ENCODE measurements at regions not wholly inside any gene's neighbourhood (a gene's known extent, or its start where the extent isn't known, plus 50 kb on each side); places are given as distances from the start of the nearest gene placed in this dataset.

DNA sequence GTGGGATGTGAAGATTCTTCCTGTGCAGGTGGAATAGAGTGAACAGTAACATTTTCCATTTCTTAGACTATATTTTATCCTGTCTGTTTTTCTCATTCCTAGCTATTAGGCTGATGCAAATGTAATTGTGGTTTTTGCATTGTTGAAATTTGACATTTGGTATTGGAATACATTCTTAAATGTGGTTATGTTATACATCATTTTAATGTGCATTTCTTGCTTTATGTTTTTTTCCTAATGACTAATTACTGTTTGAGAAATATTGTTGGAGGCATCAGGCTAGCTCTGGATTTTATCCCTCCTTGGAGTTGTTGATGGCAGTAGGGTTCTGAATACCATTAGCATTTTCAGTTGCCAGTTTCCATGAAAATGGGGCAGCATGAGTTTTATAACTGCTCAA lies 75.9 kb upstream of the GNG2 start:
- Mint-ChIP-seq H3K27ac (ENCODE audit: low read depth, unreplicated experiment) (no peak overlapping the region), H3K36me3 (ENCODE audit: insufficient read depth, unreplicated experiment) (peaks cover 7% of the 10 kb centered on the region)
- TF ChIP-seq CTCF (IDR thresholded peaks at IDR 0.05; ENCODE audit: unreplicated experiment) = no peak

DNA sequence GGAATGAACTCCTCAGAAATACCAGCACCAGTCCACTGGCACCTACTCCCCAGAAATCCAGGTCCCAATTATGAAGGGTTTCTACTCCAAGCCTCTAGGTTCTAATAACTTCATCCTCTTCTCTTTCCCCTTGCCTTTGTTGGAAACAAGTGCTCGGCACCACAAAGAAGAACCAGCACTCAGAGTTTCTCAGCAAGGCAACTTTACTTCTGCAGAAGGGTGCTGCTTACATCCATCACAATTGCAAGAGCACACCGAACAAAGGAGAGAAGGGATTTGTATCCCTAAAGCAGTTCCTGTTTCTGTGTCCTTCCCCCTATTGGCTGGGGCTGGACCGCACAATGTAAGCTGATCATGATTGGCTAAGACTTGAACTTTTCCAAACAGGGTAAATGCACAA lies 74.2 kb upstream of the GNG2 start:
- ChIA-PET POLR2A (no interaction called here), CTCF (interaction anchor here (0.7 kb wide), 1 partner anchor 235 kb away, joined by 4 read pairs; no protein-coding TSS in a partner anchor)
- intact Hi-C loops (cut with micrococcal nuclease) = loop anchor here (10.0 kb wide), 1 partner anchor 1519 kb away; no protein-coding TSS in a partner anchor
- H3K36me3 Mint-ChIP-seq (ENCODE audit: insufficient read depth, unreplicated experiment) = peaks cover 7% of the 10 kb centered on the region
- DNase-seq (ENCODE audit: unreplicated experiment) = no peak
- H3K4me1 Mint-ChIP-seq (ENCODE audit: insufficient read depth, unreplicated experiment) = peaks cover 7% of the 10 kb centered on the region
- H3K4me3 Mint-ChIP-seq (ENCODE audit: unreplicated experiment) = no peak overlapping the region
- BruUV-seq (replicated peaks) = no TSS peak
- H3K27ac Mint-ChIP-seq (ENCODE audit: low read depth, unreplicated experiment) = no peak overlapping the region
- H3K9me3 Mint-ChIP-seq (ENCODE audit: unreplicated experiment) = peaks cover 16% of the 10 kb centered on the region
- H3K27me3 Mint-ChIP-seq (ENCODE audit: insufficient read depth, unreplicated experiment) = peaks cover 24% of the 10 kb centered on the region
- no peak for TF ChIP-seq CTCF (IDR thresholded peaks at IDR 0.05; ENCODE audit: unreplicated experiment)

More for the DNA sequence above, 75.9 kb upstream of the GNG2 start:
- Mint-ChIP-seq H3K4me3 (ENCODE audit: unreplicated experiment) (no peak overlapping the region), H3K9me3 (ENCODE audit: unreplicated experiment) (peaks cover 16% of the 10 kb centered on the region), H3K4me1 (ENCODE audit: insufficient read depth, unreplicated experiment) (peaks cover 17% of the 10 kb centered on the region), H3K27me3 (ENCODE audit: insufficient read depth, unreplicated experiment) (peaks cover 6% of the 10 kb centered on the region)
- POLR2A ChIA-PET = interaction anchor here (0.6 kb wide), 1 partner anchor 643 kb away, joined by 5 read pairs; no protein-coding TSS in a partner anchor
- intact Hi-C loops (cut with micrococcal nuclease) = loop anchor here (5.0 to 10.0 kb wide), 2 partner anchors 627 to 1520 kb away; no protein-coding TSS in a partner anchor
- no TSS peak for BruUV-seq (replicated peaks)
- CTCF ChIA-PET = interaction anchor here (0.6 to 2.0 kb wide), 4 partner anchors 132 to 239 kb away, joined by 3 to 7 read pairs (median 4); no protein-coding TSS in a partner anchor
- no peak for DNase-seq (ENCODE audit: unreplicated experiment)

- ChIA-PET CTCF (interaction anchor here (0.5 to 1.0 kb wide), 3 partner anchors 11 to 228 kb away, joined by 3 read pairs; no protein-coding TSS in a partner anchor), POLR2A (no interaction called here)
- Mint-ChIP-seq H3K9me3 (ENCODE audit: unreplicated experiment) (peaks cover 16% of the 10 kb centered on the region), H3K36me3 (ENCODE audit: insufficient read depth, unreplicated experiment) (peaks cover 7% of the 10 kb centered on the region), H3K27ac (ENCODE audit: low read depth, unreplicated experiment) (no peak overlapping the region), H3K27me3 (ENCODE audit: insufficient read depth, unreplicated experiment) (peaks cover 35% of the 10 kb centered on the region), H3K4me3 (ENCODE audit: unreplicated experiment) (no peak overlapping the region), H3K4me1 (ENCODE audit: insufficient read depth, unreplicated experiment) (peaks cover 7% of the 10 kb centered on the region)
- no peak for DNase-seq (ENCODE audit: unreplicated experiment)
- BruUV-seq (replicated peaks) = no TSS peak
- intact Hi-C loops (cut with micrococcal nuclease) = loop anchor here (10.0 kb wide), 1 partner anchor 1517 kb away; no protein-coding TSS in a partner anchor
- TF ChIP-seq CTCF (IDR thresholded peaks at IDR 0.05; ENCODE audit: unreplicated experiment) = no peak
These were observed 73.1 kb upstream of the GNG2 start for GRCh38 chr14:51787352-51787751.

- peaks cover 7% of the 10 kb centered on the region for H3K36me3 Mint-ChIP-seq (ENCODE audit: insufficient read depth, unreplicated experiment)
These were observed 71.3 kb upstream of the GNG2 start for GRCh38 chr14:51789114-51789513.

More at GRCh38 chr14:51789114-51789513, 71.3 kb upstream of the GNG2 start:
- Mint-ChIP-seq H3K27me3 (ENCODE audit: insufficient read depth, unreplicated experiment) (peaks cover 41% of the 10 kb centered on the region), H3K9me3 (ENCODE audit: unreplicated experiment) (peaks cover 16% of the 10 kb centered on the region), H3K4me3 (ENCODE audit: unreplicated experiment) (no peak overlapping the region), H3K27ac (ENCODE audit: low read depth, unreplicated experiment) (no peak overlapping the region), H3K4me1 (ENCODE audit: insufficient read depth, unreplicated experiment) (peaks cover under 1% of the 10 kb centered on the region)
- DNase-seq (ENCODE audit: unreplicated experiment) = no peak
- ChIA-PET POLR2A (interaction anchor here (0.7 kb wide), 1 partner anchor 13 kb away, joined by 3 read pairs; no protein-coding TSS in a partner anchor), CTCF (interaction anchor here (0.6 kb wide), 1 partner anchor 206 kb away, joined by 3 read pairs; no protein-coding TSS in a partner anchor)
- BruUV-seq (replicated peaks) = no TSS peak
- intact Hi-C loops (cut with micrococcal nuclease) = loop anchor here (10.0 kb wide), 1 partner anchor 1516 kb away; no protein-coding TSS in a partner anchor
- no peak for TF ChIP-seq CTCF (IDR thresholded peaks at IDR 0.05; ENCODE audit: unreplicated experiment)
